ENCODE measurements at regions not wholly inside any gene's neighbourhood (a gene's known extent, or its start where the extent isn't known, plus 50 kb on each side); places are given as distances from the start of the nearest gene placed in this dataset.

DNA sequence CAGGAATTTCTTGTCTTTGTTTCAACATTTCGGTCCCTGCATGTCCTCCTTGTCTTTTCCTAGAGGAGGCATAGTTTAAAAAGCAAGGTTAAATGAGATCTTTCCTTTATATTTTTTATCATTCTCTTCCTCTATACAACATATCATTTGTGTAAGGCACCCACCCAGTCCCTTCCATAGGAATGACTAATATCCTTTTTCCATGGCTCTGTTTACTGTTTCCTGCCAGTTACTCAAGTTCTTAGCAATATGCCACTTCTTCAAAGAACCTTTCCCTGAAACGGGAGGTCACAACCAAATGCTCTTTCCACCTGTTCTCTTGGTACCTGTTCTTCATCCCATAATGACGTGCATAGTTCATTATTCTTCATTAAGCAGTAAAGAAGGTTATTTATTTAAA, 1237.1 kb upstream of the GOT2 start:
- no peak for ATAC-seq
- in situ Hi-C loops (cut with HindIII; ENCODE audit: extremely low pct_ligation_motif_present, low pct_unique_long_range_greater_than_20kb) = no loop called here

More for the DNA sequence above, 1237.1 kb upstream of the GOT2 start:
- H3K36me3 ChIP-seq (replicated peaks in 1 of 2; ENCODE audit: control insufficient read depth in 1 of 2, insufficient read depth in 2 of 2, low read length in 2 of 2) = no peaks in the 10 kb centered on the region
- H2AFZ ChIP-seq (ENCODE audit: low read length) = no peak overlapping the region
- no TSS peak for BruUV-seq (replicated peaks)
- peaks cover 32% of the 10 kb centered on the region for H3K9me3 ChIP-seq (ENCODE audit: low read length)
- H3K9ac ChIP-seq (ENCODE audit: insufficient read depth, low read depth, low read length) = no peak overlapping the region
- POLR2A ChIA-PET = no interaction called here
- no peaks in the 10 kb centered on the region for H3K79me2 ChIP-seq (ENCODE audit: insufficient read depth, low read length)
- H3K4me2 ChIP-seq (ENCODE audit: low read depth, low read length) = no peak overlapping the region
- CTCF ChIA-PET (ENCODE audit: low intra/inter-chr PET ratio, low total read pairs) = no interaction called here
- WGBS (ENCODE audit: low lambda C conversion rate) = under 1% methylated on average over 3 of the region's 3 CpGs
- H3K4me1 ChIP-seq (ENCODE audit: insufficient read depth, low read length) = no peaks in the 10 kb centered on the region
- intact Hi-C loops (cut with micrococcal nuclease; ENCODE audit: unreplicated experiment) = no loop called here
- H3K27me3 ChIP-seq (ENCODE audit: control insufficient read depth in 1 of 2, insufficient read depth in 2 of 2, low read length in 2 of 2) = no peaks in the 10 kb centered on the region
- no peak for FAIRE-seq
- H3K4me3 ChIP-seq (replicated peaks in 1 of 3; ENCODE audit: insufficient read depth in 1 of 3, low read depth in 2 of 3, low read length in 3 of 3) = no peak overlapping the region
- DNase-seq (ENCODE audit: low spot score) = no peak
- no peak overlapping the region for H3K27ac ChIP-seq (ENCODE audit: extremely low read length, insufficient read depth, low read length)
- no peak for TF ChIP-seq ZNF501 (CRISPR knock-in tag; IDR thresholded peaks at IDR 0.05)
- TF ChIP-seq HNF4A (CRISPR knock-in tag; IDR thresholded peaks at IDR 0.05) = no peak
- TF ChIP-seq, protein P1, sequence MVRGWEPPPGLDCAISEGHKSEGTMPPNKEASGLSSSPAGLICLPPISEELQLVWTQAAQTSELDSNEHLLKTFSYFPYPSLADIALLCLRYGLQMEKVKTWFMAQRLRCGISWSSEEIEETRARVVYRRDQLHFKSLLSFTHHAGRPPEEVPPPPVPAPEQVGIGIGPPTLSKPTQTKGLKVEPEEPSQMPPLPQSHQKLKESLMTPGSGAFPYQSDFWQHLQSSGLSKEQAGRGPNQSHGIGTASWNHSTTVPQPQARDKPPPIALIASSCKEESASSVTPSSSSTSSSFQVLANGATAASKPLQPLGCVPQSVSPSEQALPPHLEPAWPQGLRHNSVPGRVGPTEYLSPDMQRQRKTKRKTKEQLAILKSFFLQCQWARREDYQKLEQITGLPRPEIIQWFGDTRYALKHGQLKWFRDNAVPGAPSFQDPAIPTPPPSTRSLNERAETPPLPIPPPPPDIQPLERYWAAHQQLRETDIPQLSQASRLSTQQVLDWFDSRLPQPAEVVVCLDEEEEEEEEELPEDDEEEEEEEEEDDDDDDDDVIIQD (CRISPR knock-in tag; IDR thresholded peaks at IDR 0.05; ENCODE audit: low read depth) = no peak
- TF ChIP-seq, protein P2, sequence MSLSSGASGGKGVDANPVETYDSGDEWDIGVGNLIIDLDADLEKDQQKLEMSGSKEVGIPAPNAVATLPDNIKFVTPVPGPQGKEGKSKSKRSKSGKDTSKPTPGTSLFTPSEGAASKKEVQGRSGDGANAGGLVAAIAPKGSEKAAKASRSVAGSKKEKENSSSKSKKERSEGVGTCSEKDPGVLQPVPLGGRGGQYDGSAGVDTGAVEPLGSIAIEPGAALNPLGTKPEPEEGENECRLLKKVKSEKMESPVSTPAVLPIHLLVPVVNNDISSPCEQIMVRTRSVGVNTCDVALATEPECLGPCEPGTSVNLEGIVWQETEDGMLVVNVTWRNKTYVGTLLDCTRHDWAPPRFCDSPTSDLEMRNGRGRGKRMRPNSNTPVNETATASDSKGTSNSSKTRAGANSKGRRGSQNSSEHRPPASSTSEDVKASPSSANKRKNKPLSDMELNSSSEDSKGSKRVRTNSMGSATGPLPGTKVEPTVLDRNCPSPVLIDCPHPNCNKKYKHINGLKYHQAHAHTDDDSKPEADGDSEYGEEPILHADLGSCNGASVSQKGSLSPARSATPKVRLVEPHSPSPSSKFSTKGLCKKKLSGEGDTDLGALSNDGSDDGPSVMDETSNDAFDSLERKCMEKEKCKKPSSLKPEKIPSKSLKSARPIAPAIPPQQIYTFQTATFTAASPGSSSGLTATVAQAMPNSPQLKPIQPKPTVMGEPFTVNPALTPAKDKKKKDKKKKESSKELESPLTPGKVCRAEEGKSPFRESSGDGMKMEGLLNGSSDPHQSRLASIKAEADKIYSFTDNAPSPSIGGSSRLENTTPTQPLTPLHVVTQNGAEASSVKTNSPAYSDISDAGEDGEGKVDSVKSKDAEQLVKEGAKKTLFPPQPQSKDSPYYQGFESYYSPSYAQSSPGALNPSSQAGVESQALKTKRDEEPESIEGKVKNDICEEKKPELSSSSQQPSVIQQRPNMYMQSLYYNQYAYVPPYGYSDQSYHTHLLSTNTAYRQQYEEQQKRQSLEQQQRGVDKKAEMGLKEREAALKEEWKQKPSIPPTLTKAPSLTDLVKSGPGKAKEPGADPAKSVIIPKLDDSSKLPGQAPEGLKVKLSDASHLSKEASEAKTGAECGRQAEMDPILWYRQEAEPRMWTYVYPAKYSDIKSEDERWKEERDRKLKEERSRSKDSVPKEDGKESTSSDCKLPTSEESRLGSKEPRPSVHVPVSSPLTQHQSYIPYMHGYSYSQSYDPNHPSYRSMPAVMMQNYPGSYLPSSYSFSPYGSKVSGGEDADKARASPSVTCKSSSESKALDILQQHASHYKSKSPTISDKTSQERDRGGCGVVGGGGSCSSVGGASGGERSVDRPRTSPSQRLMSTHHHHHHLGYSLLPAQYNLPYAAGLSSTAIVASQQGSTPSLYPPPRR (CRISPR knock-in tag; IDR thresholded peaks at IDR 0.05; ENCODE audit: borderline replicate concordance) = no peak
- TF ChIP-seq, protein P3, sequence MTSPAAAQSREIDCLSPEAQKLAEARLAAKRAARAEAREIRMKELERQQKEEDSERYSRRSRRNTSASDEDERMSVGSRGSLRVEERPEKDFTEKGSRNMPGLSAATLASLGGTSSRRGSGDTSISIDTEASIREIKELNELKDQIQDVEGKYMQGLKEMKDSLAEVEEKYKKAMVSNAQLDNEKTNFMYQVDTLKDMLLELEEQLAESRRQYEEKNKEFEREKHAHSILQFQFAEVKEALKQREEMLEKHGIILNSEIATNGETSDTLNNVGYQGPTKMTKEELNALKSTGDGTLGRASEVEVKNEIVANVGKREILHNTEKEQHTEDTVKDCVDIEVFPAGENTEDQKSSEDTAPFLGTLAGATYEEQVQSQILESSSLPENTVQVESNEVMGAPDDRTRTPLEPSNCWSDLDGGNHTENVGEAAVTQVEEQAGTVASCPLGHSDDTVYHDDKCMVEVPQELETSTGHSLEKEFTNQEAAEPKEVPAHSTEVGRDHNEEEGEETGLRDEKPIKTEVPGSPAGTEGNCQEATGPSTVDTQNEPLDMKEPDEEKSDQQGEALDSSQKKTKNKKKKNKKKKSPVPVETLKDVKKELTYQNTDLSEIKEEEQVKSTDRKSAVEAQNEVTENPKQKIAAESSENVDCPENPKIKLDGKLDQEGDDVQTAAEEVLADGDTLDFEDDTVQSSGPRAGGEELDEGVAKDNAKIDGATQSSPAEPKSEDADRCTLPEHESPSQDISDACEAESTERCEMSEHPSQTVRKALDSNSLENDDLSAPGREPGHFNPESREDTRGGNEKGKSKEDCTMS (CRISPR knock-in tag; conservative IDR thresholded peaks at IDR 0.05) = no peak
- TF ChIP-seq, protein P4, sequence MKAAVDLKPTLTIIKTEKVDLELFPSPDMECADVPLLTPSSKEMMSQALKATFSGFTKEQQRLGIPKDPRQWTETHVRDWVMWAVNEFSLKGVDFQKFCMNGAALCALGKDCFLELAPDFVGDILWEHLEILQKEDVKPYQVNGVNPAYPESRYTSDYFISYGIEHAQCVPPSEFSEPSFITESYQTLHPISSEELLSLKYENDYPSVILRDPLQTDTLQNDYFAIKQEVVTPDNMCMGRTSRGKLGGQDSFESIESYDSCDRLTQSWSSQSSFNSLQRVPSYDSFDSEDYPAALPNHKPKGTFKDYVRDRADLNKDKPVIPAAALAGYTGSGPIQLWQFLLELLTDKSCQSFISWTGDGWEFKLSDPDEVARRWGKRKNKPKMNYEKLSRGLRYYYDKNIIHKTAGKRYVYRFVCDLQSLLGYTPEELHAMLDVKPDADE (CRISPR knock-in tag; IDR thresholded peaks at IDR 0.05) = no peak
- no peak for TF ChIP-seq ZNF432 (CRISPR knock-in tag; IDR thresholded peaks at IDR 0.05; ENCODE audit: borderline replicate concordance)
- no peak for TF ChIP-seq ZNF335 (CRISPR knock-in tag; IDR thresholded peaks at IDR 0.05)
- no peak for TF ChIP-seq MTF2 (CRISPR knock-in tag; IDR thresholded peaks at IDR 0.05; ENCODE audit: borderline replicate concordance)
- TF ChIP-seq IKZF4 (CRISPR knock-in tag; IDR thresholded peaks at IDR 0.05; ENCODE audit: borderline replicate concordance, low read depth, not compliant biosample characterization) = no peak
- no peak for TF ChIP-seq ZNF572 (CRISPR knock-in tag; IDR thresholded peaks at IDR 0.05)
- no peaks in the 10 kb centered on the region for H4K20me1 ChIP-seq (ENCODE audit: insufficient read depth, low read length)

All from HepG2 (cell line).